ENCODE measurements at regions not wholly inside any gene's neighbourhood (a gene's known extent, or its start where the extent isn't known, plus 50 kb on each side); places are given as distances from the start of the nearest gene placed in this dataset.

DNA sequence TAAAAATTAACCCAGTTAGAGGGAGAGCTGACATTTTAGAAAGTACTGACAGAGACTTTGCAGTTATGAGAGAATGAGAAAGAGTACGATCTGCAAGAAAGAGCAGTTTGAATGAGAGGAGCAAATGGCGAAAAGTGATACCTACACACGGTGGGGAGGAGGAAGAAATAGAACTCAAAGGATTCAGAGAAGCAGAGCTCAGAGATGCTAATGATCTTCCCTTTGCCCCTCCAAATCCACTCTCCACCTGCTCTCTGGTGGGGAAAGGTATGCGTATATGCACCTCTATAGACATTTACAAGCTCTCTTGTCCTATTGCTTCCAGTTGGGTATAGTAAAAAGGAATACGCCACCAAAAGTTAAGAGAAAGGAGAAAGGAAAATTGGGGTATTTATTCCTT is 123.3 kb upstream of the TTC14 start:
- peak; percentile 32 for FAIRE-seq
- TF ChIP-seq, protein P1, sequence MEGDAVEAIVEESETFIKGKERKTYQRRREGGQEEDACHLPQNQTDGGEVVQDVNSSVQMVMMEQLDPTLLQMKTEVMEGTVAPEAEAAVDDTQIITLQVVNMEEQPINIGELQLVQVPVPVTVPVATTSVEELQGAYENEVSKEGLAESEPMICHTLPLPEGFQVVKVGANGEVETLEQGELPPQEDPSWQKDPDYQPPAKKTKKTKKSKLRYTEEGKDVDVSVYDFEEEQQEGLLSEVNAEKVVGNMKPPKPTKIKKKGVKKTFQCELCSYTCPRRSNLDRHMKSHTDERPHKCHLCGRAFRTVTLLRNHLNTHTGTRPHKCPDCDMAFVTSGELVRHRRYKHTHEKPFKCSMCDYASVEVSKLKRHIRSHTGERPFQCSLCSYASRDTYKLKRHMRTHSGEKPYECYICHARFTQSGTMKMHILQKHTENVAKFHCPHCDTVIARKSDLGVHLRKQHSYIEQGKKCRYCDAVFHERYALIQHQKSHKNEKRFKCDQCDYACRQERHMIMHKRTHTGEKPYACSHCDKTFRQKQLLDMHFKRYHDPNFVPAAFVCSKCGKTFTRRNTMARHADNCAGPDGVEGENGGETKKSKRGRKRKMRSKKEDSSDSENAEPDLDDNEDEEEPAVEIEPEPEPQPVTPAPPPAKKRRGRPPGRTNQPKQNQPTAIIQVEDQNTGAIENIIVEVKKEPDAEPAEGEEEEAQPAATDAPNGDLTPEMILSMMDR (IDR thresholded peaks at IDR 0.05; ENCODE audit: insufficient read depth, missing control alignments), result no peak
- no peak for DNase-seq (ENCODE audit: insufficient read length, low spot score)

DNA sequence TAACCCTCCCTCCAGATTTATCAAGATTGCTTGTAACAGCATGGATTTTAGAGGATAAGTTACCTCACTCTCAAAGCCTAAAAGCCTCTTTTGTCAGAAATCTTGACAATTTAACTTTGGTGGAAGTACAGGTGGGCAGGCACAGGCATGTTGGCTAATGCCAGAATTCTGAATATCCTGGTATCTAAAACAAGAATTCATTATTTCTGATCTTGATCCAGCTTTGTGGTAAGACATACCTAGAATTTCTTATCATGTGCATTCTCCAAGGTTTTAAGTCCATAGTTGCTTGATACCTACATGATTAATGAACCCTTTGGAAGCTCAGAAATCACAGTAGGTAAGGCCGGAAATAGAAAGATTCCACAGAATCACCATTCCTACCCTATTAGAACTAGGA is 109.9 kb upstream of the TTC14 start:
- TF ChIP-seq, protein P1 (IDR thresholded peaks at IDR 0.05; ENCODE audit: insufficient read depth, missing control alignments), result no peak
- DNase-seq (ENCODE audit: insufficient read length, low spot score), result no peak
- peak; percentile 72 for FAIRE-seq

DNA sequence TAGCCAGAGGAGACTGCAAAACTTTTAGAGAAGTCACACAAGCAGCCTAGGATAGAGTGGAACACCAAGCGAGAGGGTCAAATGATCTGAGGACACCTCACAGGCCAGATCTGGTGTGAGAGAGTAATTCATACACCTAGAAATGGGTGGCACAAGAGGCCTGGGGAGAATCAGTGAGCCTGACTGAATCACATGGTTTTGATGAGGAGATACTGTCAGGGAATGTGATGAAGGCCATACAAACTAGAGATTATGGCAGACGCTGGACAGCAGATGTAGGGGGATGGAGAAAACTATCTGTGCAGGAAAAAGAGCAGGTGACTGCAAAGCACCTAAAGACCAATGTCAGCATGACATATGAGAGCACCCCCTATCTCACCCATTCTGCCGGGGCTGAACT is 105.0 kb upstream of the TTC14 start:
- TF ChIP-seq, protein P1 (IDR thresholded peaks at IDR 0.05; ENCODE audit: insufficient read depth, missing control alignments), result no peak
- no peak for DNase-seq (ENCODE audit: insufficient read length, low spot score)
- FAIRE-seq, result no peak

DNA sequence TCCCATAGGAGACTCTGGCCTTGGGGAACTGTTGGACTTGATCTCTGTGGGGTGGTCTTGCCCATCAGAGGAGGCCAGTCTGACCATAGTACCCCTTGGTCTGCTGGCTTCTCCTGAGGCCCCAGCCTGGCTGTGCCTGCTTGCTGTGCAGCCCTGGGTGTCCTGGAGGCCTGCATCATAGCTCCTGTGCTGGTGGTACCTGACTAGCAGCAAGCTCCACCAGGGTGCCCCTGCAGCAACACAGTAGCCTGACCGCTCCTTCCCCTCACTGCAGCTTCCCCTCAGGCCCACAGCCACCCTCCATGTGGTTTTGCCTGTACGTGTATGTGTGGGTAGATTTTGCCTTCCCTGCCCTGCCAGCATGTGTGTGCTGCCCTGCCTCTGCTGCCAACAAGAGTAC is 85.6 kb upstream of the TTC14 start:
- TF ChIP-seq, protein P1 (IDR thresholded peaks at IDR 0.05; ENCODE audit: insufficient read depth, missing control alignments), result no peak
- FAIRE-seq (no peak), DNase-seq (ENCODE audit: insufficient read length, low spot score) (no peak)

DNA sequence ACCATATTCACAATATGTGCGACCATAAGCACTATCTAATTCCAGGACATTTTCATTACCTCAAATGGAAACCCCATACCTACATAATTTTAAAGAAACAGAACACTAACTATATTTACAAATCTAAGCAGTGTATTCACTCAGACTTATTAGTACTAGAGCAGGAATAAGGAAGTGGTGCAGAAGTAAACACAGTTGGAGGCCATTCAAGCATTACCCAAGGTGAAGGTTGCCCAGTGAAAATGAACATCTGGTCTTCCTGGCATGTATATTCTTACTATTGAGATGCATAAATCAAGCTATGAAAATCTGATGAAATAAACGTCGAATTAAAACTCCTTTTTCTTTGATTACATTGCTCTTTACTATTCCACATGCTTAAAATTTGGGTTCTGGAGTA is 78.9 kb upstream of the TTC14 start:
- TF ChIP-seq, protein P1 (IDR thresholded peaks at IDR 0.05; ENCODE audit: insufficient read depth, missing control alignments), result no peak
- FAIRE-seq (no peak), DNase-seq (ENCODE audit: insufficient read length, low spot score) (no peak)

DNA sequence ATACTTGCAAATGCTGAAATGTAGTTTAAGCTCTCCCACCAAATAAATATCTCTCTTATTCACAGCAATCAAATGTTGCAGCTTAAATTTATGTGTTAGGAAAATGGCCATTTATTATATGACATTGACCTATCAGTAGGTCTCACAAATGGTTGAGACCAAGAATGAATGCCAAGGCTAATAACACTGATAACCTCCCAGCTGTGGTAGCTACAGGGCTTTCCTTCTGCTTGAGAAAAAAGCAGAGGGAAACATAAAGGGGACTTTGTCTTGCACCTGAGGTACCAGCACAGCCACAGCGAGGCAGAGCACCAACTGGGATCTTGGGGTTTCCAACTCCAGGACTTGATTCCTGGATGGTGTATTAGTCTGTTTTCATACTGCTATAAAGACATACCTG is 73.1 kb upstream of the TTC14 start:
- FAIRE-seq (no peak), DNase-seq (ENCODE audit: insufficient read length, low spot score) (no peak)
- TF ChIP-seq, protein P1 (IDR thresholded peaks at IDR 0.05; ENCODE audit: insufficient read depth, missing control alignments), result no peak

DNA sequence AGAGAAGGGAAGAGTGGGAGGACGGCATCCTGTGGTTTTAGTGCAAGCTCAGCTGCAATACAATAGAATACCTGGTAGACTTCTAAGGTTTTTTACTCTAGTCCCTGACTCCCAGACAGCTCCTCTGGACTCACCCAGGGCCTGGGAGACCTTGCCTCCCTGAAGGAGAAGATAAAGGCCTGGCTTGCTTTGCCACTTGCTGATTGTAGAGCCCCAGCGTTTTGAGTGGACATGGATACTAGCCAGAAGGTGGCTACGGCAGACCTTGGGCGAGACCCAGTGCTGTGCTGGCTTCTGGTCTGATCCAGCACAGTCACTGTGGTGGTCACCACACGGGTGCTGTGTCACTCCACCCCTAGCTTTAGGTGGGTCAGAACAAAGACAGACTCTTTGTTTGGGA is 72.2 kb upstream of the TTC14 start:
- TF ChIP-seq, protein P1 (IDR thresholded peaks at IDR 0.05; ENCODE audit: insufficient read depth, missing control alignments), result no peak
- no peak for FAIRE-seq
- no peak for DNase-seq (ENCODE audit: insufficient read length, low spot score)
